EH (cell line): ENCODE measurements at regions not wholly inside any gene's neighbourhood (a gene's known extent, or its start where the extent isn't known, plus 50 kb on each side); places are given as distances from the start of the nearest gene placed in this dataset.
"Not testable (repeated sequence)": the region's sequence is repeated elsewhere in the genome, so short reads cannot be mapped to it uniquely, and the experiment has no call there.

Experiments
- DNase-seq: peaks from one replicate; pipeline ENCODE4 v3.0.0-alpha.2; 2015; ENCODE audit warnings: low read depth

GRCh38 chr2:55771612-55772011 is 78.0 kb upstream of the PNPT1 start:
- DNase-seq = peak; percentile 68

GRCh38 chr2:55768991-55769390 is 75.3 kb upstream of the PNPT1 start:
- peak; percentile 32 for DNase-seq

- no peak for DNase-seq
Measured at GRCh38 chr2:55766947-55767346, 73.3 kb upstream of the PNPT1 start.

GRCh38 chr2:55765708-55766107 is 72.1 kb upstream of the PNPT1 start:
- DNase-seq = not testable (repeated sequence)

GRCh38 chr2:55763721-55764120 is 70.1 kb upstream of the PNPT1 start:
- DNase-seq = no peak

- DNase-seq = peak; percentile 84
Measured at GRCh38 chr2:55761526-55761925, 67.9 kb upstream of the PNPT1 start.

- no peak for DNase-seq
Measured at GRCh38 chr2:55761024-55761423, 67.4 kb upstream of the PNPT1 start.

GRCh38 chr2:55760125-55760524 is 66.5 kb upstream of the PNPT1 start:
- no peak for DNase-seq

- no peak for DNase-seq
Measured at GRCh38 chr2:55759271-55759921, 65.8 kb upstream of the PNPT1 start.

GRCh38 chr2:55751966-55752365 is 58.3 kb upstream of the PNPT1 start:
- DNase-seq = peak; percentile 4

GRCh38 chr2:55743583-55743982 is 49.9 kb upstream of the PNPT1 start:
- DNase-seq = peak; percentile 77
